GM12878 (cell line): ENCODE measurements at regions not wholly inside any gene's neighbourhood (a gene's known extent, or its start where the extent isn't known, plus 50 kb on each side); places are given as distances from the start of the nearest gene placed in this dataset.

ENCODE experiments used
- ATAC-seq: fragments of 200-7000 bp; cut with Tn5 transposase; 3 replicates; pipeline ENCODE4 v1.9.1; 2020; ENCODE audit warnings: mild to moderate bottlenecking, moderate library complexity
- BruUV-seq: library from RNA; stranded (reverse); fragments of 400-500 nt; replicated peaks from 2 replicates; lab custom pipeline; 2021; lab: Mats Ljungman, UMichigan
- CTCF ChIA-PET: fragments of 300-600 bp; sonication (Branson Sonifier 250); formaldehyde crosslinking; extraction: SDS; loops from one replicate; lab custom pipeline; 2021; ENCODE audit warnings: inconsistent platforms; lab: Yijun Ruan, JAX
- POLR2A ChIA-PET: fragments of 350-600 bp; formaldehyde crosslinking; extraction: SDS; loops from one replicate; lab custom pipeline; 2021; ENCODE audit warnings: inconsistent platforms; lab: Charles Lee
- RAD21 ChIA-PET: fragments of 300-600 bp; sonication (Branson Sonifier 250); formaldehyde crosslinking; loops from one replicate; lab custom pipeline; 2023; ENCODE audit warnings: antibody characterized with exemption; ENCODE audit not compliant: unreplicated experiment; lab: Charles Lee
- SMC1A ChIA-PET: fragments of 300-600 bp; sonication (Branson Sonifier 250); formaldehyde crosslinking; loops from one replicate; lab custom pipeline; 2023; ENCODE audit not compliant: unreplicated experiment, uncharacterized antibody; lab: Charles Lee
- DNase-seq: peaks from one replicate; pipeline ENCODE4 v3.0.0-alpha.2; 2011; ENCODE audit warnings: low read depth, low spot score
- FAIRE-seq: peaks from 3 replicates; lab custom pipeline; 2011; peaks lifted over from hg19 to GRCh38; lab: Jason Lieb, UNC
- H2AFZ ChIP-seq: 2 replicates; pipeline ENCODE4 v1.6.0; 2011; ENCODE audit warnings: low read depth, low read length, control low read depth; ENCODE audit not compliant: control insufficient read depth
- H3K27ac ChIP-seq: 2 replicates; pipeline ENCODE4 v1.5.1; 2011; ENCODE audit warnings: control low read depth; ENCODE audit not compliant: control insufficient read depth, insufficient read depth
- H3K27me3 ChIP-seq, 2 experiments: replicated peaks in 1 of 2; 2 replicates each; pipeline versions ENCODE4 v1.6.0 to v1.6.1; 2011; ENCODE audit warnings: low read length in 1 of 2; ENCODE audit not compliant: control insufficient read depth in 2 of 2, insufficient read depth in 2 of 2
- H3K36me3 ChIP-seq, 2 experiments: 2 replicates each; pipeline ENCODE4 v1.5.1; 2011; ENCODE audit warnings: low read length in 1 of 2; ENCODE audit not compliant: control insufficient read depth in 2 of 2, insufficient read depth in 2 of 2
- H3K4me1 ChIP-seq: 2 replicates; pipeline ENCODE4 v1.6.1; 2011; ENCODE audit warnings: mild to moderate bottlenecking, low read length, moderate library complexity, mixed read lengths; ENCODE audit not compliant: control insufficient read depth, insufficient read depth
- H3K4me2 ChIP-seq: 2 replicates; pipeline ENCODE4 v1.6.0; 2011; ENCODE audit warnings: control low read depth; ENCODE audit not compliant: control insufficient read depth, insufficient read depth
- H3K4me3 ChIP-seq: fragments of 200-600 bp; sonication (generic); 2 replicates; pipeline ENCODE4 v1.5.1; 2016
- H3K79me2 ChIP-seq: 2 replicates; pipeline ENCODE4 v1.6.0; 2011; ENCODE audit warnings: low read length; ENCODE audit not compliant: control insufficient read depth, insufficient read depth
- H3K9ac ChIP-seq: 2 replicates; pipeline ENCODE4 v1.8.0; 2011; ENCODE audit warnings: low read length, control low read depth, mixed read lengths; ENCODE audit not compliant: control insufficient read depth, insufficient read depth
- H3K9me3 ChIP-seq: replicated peaks from 3 replicates; pipeline ENCODE4 v1.5.1; 2011; ENCODE audit warnings: mild to moderate bottlenecking, low read length; ENCODE audit not compliant: control insufficient read depth, insufficient read depth
- H4K20me1 ChIP-seq: 2 replicates; pipeline ENCODE4 v1.6.0; 2011; ENCODE audit not compliant: control insufficient read depth, insufficient read depth
- ASH2L ChIP-seq: fragments of 300-600, 200-600 bp; sonication (generic); IDR thresholded peaks from 2 replicates; pipeline ENCODE4 v1.6.1; 2017; ENCODE audit warnings: low read depth, mild to moderate bottlenecking, borderline replicate concordance
- MEF2B ChIP-seq: fragments of 450-650 bp; IDR thresholded peaks from 2 replicates; pipeline ENCODE4 v1.6.1; 2018; ENCODE audit warnings: mild to moderate bottlenecking, moderate library complexity; ENCODE audit not compliant: partially characterized antibody, poor library complexity, severe bottlenecking
- MYC ChIP-seq: IDR thresholded peaks from 2 replicates; pipeline ENCODE4 v1.6.1; 2011; ENCODE audit warnings: mild to moderate bottlenecking, low read length, moderate library complexity, inconsistent platforms; ENCODE audit not compliant: insufficient read depth, insufficient replicate concordance, insufficient read length, severe bottlenecking
- NFXL1 ChIP-seq: fragments of 450-650 bp; IDR thresholded peaks from 2 replicates; pipeline ENCODE4 v1.6.1; 2017; ENCODE audit warnings: antibody characterized with exemption, mild to moderate bottlenecking, borderline replicate concordance
- NRF1 ChIP-seq: conservative IDR thresholded peaks from 2 replicates; pipeline ENCODE4 v1.6.1; 2011; ENCODE audit warnings: mild to moderate bottlenecking, low read depth, low read length, improper control_type of control experiment
- SIN3A ChIP-seq: IDR thresholded peaks from 2 replicates; pipeline ENCODE4 v1.6.1; 2012; ENCODE audit warnings: low read depth, low read length, improper control_type of control experiment
- SMAD1 ChIP-seq: fragments of 450-650 bp; IDR thresholded peaks from 2 replicates; pipeline ENCODE4 v1.6.1; 2018; ENCODE audit warnings: mild to moderate bottlenecking, low read depth; ENCODE audit not compliant: partially characterized antibody
- SMC3 ChIP-seq: IDR thresholded peaks from 2 replicates; pipeline ENCODE4 v1.6.1; 2011; ENCODE audit warnings: low read length, improper control_type of control experiment, borderline replicate concordance
- STAT1 ChIP-seq: fragments of 450-650 bp; conservative IDR thresholded peaks from 2 replicates; pipeline ENCODE4 v1.6.1; 2014; ENCODE audit warnings: antibody characterized with exemption, mild to moderate bottlenecking
- TCF3 ChIP-seq: IDR thresholded peaks from 2 replicates; pipeline ENCODE4 v1.6.1; 2012; ENCODE audit warnings: low read depth, mild to moderate bottlenecking, low read length, borderline replicate concordance; ENCODE audit not compliant: insufficient read depth
- WGBS: methylation state at CpG from one replicate; pipeline ENCODE4 v1.1.6; 2016; ENCODE audit warnings: low lambda C conversion rate; ENCODE audit not compliant: insufficient replicate concordance, insufficient coverage; ENCODE audit errors: missing lambda C conversion rate; 5-methylcytosine and 5-hydroxymethylcytosine counted together
- in situ Hi-C: fragments of 300-500 bp; cut with MboI; formaldehyde crosslinking; loops from 9 replicates; pipeline ENCODE4 v1.14.3; 2018; ENCODE audit warnings: mixed read lengths
- intact Hi-C: fragments of 100-400 bp; cut with micrococcal nuclease; formaldehyde crosslinking; loops from one replicate; pipeline ENCODE4 v1.14.2; 2022; ENCODE audit not compliant: unreplicated experiment
- TF ChIP-seq, protein P1 (sequence below): IDR thresholded peaks from 2 replicates; pipeline ENCODE4 v1.6.1; 2011; ENCODE audit warnings: borderline replicate concordance, low read depth, mild to moderate bottlenecking, moderate library complexity, low read length; ENCODE audit not compliant: insufficient read depth, poor library complexity, severe bottlenecking
- TF ChIP-seq, protein P2 (sequence below): fragments of 450-650 bp; IDR thresholded peaks from 2 replicates; pipeline ENCODE4 v1.6.1; 2016; ENCODE audit warnings: mild to moderate bottlenecking, moderate library complexity, borderline replicate concordance
- TF ChIP-seq, protein P3 (sequence below): fragments of 150-350 bp; IDR thresholded peaks from 2 replicates; pipeline ENCODE4 v1.6.1; 2014; ENCODE audit warnings: mild to moderate bottlenecking, low read depth, low read length

GRCh38 chr16:51271156-51271701 lies 120.2 kb upstream of the SALL1 start:
- ATAC-seq: no peak
- RAD21 ChIA-PET: no interaction called here
- TF ChIP-seq ASH2L (no peak), SIN3A (no peak), SMC3 (no peak), MYC (no peak), MEF2B (no peak), SMAD1 (no peak), TCF3 (no peak), NFXL1 (no peak), NRF1 (no peak), STAT1 (no peak)
- TF ChIP-seq, protein P1, sequence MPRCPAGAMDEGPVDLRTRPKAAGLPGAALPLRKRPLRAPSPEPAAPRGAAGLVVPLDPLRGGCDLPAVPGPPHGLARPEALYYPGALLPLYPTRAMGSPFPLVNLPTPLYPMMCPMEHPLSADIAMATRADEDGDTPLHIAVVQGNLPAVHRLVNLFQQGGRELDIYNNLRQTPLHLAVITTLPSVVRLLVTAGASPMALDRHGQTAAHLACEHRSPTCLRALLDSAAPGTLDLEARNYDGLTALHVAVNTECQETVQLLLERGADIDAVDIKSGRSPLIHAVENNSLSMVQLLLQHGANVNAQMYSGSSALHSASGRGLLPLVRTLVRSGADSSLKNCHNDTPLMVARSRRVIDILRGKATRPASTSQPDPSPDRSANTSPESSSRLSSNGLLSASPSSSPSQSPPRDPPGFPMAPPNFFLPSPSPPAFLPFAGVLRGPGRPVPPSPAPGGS: no peak
- TF ChIP-seq, protein P2, sequence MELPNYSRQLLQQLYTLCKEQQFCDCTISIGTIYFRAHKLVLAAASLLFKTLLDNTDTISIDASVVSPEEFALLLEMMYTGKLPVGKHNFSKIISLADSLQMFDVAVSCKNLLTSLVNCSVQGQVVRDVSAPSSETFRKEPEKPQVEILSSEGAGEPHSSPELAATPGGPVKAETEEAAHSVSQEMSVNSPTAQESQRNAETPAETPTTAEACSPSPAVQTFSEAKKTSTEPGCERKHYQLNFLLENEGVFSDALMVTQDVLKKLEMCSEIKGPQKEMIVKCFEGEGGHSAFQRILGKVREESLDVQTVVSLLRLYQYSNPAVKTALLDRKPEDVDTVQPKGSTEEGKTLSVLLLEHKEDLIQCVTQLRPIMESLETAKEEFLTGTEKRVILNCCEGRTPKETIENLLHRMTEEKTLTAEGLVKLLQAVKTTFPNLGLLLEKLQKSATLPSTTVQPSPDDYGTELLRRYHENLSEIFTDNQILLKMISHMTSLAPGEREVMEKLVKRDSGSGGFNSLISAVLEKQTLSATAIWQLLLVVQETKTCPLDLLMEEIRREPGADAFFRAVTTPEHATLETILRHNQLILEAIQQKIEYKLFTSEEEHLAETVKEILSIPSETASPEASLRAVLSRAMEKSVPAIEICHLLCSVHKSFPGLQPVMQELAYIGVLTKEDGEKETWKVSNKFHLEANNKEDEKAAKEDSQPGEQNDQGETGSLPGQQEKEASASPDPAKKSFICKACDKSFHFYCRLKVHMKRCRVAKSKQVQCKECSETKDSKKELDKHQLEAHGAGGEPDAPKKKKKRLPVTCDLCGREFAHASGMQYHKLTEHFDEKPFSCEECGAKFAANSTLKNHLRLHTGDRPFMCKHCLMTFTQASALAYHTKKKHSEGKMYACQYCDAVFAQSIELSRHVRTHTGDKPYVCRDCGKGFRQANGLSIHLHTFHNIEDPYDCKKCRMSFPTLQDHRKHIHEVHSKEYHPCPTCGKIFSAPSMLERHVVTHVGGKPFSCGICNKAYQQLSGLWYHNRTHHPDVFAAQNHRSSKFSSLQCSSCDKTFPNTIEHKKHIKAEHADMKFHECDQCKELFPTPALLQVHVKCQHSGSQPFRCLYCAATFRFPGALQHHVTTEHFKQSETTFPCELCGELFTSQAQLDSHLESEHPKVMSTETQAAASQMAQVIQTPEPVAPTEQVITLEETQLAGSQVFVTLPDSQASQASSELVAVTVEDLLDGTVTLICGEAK: no peak
- TF ChIP-seq, protein P3, sequence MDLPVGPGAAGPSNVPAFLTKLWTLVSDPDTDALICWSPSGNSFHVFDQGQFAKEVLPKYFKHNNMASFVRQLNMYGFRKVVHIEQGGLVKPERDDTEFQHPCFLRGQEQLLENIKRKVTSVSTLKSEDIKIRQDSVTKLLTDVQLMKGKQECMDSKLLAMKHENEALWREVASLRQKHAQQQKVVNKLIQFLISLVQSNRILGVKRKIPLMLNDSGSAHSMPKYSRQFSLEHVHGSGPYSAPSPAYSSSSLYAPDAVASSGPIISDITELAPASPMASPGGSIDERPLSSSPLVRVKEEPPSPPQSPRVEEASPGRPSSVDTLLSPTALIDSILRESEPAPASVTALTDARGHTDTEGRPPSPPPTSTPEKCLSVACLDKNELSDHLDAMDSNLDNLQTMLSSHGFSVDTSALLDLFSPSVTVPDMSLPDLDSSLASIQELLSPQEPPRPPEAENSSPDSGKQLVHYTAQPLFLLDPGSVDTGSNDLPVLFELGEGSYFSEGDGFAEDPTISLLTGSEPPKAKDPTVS: no peak

More at GRCh38 chr16:51271156-51271701, 120.2 kb upstream of the SALL1 start:
- in situ Hi-C loops: no loop called here
- Histone ChIP-seq H3K4me2 (no peak overlapping the region), H3K4me1 (no peaks in the 10 kb centered on the region), H3K79me2 (no peaks in the 10 kb centered on the region), H3K36me3 (no peaks in the 10 kb centered on the region), H3K9me3 (no peaks in the 10 kb centered on the region), H2AFZ (no peak overlapping the region), H3K9ac (no peak overlapping the region), H3K27ac (no peak overlapping the region), H3K4me3 (no peak overlapping the region), H3K27me3 (no peaks in the 10 kb centered on the region), H4K20me1 (no peaks in the 10 kb centered on the region)
- DNase-seq (no peak), FAIRE-seq (no peak)
- CTCF ChIA-PET: no interaction called here
- intact Hi-C loops: no loop called here
- SMC1A ChIA-PET: no interaction called here
- POLR2A ChIA-PET: no interaction called here
- BruUV-seq: no TSS peak
- 31% methylated on average over 5 of the region's 5 CpGs for WGBS
